Stimulated activated CD4-positive, alpha-beta T cell treated with anti-CD3 and anti-CD28 coated beads, TNF-alpha, amount 100 ng/mL, for 24 hours (primary cell): ENCODE measurements at regions not wholly inside any gene's neighbourhood (a gene's known extent, or its start where the extent isn't known, plus 50 kb on each side); places are given as distances from the start of the nearest gene placed in this dataset.
"Not testable (repeated sequence)": the region's sequence is repeated elsewhere in the genome, so short reads cannot be mapped to it uniquely, and the experiment has no call there.

ENCODE experiments used
- DNase-seq, 3 experiments: peaks; one replicate each; pipeline ENCODE4 v3.0.0-alpha.2; 2020; ENCODE audit warnings: low read depth in 3 of 3

DNA sequence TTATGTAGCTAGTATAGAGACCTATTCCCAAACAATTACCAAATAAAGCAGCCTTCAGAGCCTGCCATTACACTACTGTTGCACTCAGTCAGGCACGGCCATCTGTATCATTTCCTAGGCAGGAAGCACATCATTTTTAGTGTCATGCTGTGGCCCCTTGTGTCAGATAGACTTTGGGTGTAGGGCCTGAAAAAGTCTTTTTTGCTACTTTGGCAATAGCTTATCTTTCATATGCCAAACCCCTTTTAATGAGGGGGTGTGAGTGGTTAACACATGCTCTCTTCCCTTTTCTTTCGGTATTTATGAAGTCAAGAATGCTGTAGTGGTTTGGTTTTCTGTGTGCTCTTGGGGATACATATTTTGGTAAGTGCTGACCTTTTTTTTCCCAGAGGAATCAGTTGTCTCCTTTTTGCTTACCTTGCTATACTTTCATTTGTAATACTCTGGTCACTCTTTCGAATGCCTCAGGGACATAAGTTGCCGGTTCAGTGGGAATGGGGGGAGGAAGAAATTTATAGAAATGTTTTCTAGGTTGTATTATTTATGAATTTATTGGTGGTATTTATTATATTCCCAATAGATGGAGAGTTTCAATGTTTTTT lies 209.8 kb downstream of the CSNK1G3 start:
- DNase-seq = no peak

DNA sequence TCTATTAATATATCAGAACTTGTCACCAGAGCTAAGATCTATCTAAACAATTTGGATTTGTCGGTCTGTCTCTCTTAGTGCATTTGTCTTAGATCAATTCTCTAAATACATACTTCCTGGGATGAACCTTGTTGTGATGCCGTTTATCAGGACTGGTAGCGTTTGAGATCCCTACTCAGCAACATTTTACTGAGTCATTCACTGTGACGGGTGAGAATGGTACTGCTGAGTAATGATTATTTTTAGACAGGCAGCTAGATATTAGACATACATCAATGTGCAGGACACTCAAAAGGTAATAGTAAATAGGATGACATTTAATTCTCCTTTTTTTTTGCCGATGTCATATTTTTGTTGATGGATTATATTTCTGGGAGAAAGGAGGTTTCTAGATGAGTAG lies 209.0 kb downstream of the CSNK1G3 start:
- DNase-seq = no peak

DNA sequence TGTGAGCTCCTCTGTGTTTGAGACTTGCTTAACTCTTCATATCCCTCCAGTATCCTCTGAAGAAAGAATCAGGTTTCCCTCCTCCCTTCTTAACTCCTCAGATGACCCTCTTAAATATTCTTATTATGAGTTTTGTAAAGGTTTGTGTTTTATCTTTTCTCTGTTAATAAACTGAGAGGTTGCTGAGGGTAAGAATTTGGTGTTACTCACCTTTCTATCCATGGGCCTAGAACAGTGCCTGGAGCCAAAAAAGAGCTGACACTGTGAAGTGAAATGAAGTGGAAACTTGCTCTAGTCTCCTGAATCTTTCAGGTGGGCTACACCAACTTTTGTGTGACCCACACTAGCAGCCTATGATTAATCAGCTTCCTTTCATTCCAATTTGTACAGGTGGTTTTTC lies 208.4 kb downstream of the CSNK1G3 start:
- no peak for DNase-seq

DNA sequence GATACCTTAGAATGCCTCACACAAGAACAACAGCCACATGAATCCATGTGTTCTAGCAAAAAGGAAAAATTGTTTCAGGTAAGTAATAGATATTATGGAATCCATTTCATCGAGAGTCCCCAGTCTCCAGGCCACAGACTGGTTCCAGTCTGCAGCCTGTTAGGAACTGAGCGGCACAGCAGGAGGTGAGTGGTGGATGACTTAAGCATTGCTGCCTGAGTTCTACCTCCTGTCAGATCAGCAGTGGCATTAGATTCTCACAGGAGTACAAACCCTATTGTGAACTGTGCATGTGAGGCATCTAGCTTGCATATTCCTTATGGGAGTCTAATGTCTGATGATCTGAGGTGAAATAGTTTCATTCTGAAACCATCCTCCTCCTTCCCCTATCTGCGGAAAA lies 207.0 kb downstream of the CSNK1G3 start:
- no peak for DNase-seq

DNA sequence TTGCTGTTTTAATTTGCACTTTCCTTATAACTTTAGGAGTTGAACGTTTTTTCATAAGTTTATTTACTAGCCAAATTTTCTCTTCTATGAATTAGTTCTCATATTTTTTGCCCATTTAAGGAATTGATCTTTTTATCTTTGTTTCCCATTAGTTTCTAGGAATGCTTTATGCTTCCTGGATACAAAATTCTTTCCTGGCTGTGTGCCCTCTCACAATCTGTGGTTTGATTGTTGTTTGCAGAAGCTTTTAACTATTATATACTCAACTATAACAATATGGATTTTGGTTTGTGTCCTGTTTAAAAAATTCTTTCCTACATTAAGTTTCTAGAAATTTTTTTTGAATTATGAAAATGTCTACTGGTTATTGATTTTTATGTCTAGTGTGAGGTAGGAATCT lies 206.3 kb downstream of the CSNK1G3 start:
- DNase-seq = no peak

DNA sequence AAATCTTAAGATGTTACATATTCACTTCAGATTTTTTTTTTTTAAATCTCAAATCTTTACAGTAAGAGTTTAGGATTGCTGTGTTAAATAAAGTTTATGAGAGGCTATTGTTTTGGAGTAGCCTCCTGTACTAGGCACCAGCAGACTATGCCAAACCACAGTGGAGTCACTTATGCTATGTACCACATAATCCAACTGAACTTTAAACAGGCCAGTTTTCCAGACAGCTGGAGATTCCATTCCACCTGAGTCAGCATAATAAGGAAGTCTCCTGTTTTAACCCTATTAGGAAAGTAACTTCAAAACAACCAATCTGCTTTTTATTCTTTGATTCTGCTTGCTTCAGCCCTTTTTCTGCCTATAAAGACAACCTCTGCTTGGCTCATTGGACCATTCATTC lies 205.2 kb downstream of the CSNK1G3 start:
- DNase-seq = no peak

DNA sequence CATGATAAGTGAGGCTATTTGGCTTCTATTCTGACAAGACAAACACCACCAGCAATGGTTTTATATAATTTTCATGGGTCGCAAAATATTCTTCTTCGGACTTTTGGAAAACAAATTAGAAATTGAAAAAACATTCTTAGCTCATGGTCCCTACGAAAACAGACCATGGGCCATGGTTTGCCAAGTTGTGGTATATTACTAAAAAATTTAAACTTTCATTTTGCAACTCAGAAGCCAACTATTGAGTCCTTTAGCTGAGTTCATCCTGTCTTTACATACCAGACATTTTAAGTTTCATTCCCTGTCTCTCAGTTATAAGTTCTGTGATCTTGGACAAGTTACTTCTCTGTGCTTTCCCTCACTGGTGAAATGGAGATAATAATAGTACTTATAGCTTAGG lies 198.1 kb downstream of the CSNK1G3 start:
- DNase-seq = no peak

DNA sequence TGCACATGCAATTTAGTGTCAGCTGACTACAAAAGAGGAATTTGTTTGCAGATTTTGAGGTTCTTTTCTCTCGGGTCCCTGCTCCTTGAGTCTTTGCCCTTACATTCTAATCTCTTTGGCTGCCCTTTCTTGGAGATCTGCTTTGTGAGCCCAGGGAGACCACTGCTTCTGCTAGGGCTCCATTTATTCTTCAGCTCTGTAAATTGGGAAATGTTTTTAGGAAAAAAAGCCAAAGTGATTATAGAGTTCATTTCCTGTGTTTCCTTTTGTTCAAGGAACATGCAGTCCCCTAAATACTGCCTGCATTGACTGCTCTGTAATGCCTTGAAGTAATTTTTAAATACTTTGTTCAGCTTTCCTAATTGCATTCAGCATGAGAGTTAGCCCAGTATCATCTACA lies 197.4 kb downstream of the CSNK1G3 start:
- no peak for DNase-seq

DNA sequence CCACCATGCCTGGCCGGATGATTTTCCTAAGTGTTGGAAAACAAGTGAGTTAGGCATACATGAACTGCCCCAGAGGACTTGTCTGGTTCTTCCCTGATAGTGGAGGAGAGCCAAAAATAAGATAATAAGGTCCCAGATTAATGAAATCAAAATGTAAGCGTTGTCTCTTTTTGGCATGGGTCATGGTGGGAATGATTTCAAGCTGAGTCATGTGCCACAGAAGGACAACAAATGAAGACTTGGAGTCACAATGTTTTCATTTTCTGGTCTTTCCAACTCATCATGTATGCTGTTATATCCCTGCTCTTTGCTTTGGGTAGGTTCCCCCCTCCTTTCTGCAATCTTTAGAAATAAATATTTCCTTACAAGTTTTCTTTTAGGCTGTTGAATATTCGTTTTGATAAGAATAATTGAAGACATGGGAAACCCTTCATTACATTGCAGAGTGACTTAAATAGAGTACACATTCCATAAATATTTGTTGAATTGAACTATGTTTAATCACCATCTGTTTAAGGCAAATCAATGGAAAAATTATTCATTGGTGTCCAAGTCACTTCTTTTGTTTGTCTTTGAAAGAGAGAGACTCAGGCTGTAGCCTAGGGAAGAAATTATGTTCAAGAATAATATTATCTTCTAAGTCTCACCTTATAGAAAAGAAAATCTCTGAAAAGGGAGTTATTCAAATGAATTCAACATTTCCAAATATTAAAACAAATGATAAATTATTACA lies 196.3 kb downstream of the CSNK1G3 start:
- DNase-seq = no peak

DNA sequence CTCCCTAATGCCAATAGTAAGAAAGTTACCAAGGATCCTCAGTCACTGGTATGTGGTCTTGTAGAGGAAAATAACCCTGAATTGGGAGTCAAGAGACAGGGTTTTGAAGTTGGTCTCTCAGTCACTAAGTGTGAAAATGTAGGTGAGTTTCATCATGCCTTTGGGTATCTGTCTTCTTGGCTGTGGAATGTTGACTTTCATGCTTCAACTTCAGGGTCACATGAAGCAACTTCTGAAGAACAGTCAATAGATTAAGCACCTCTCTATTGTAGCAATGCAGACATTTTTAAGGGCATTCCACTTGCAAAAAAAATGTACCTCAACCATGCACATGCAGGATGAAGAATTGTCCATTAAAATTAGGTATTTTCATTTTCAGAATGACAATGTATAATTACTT lies 194.6 kb downstream of the CSNK1G3 start:
- no peak for DNase-seq

DNA sequence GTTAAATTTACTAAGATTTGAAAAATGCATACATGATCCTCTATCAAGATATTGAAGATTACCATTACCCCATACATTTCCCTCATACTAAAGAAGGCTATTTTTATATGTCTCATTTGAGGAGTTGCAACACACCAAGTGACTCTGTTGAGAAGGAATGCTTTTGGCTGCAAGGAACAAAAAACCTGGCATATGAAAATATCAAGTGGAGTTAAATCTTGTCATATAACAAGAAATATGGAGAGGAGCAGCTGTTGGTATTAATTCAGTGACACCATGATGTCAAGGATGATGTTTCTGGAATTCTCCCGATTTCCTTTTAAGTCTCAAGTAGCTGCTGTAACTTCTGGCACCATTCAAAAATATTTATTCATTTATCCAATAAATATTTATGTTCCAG lies 193.8 kb downstream of the CSNK1G3 start:
- DNase-seq = no peak

DNA sequence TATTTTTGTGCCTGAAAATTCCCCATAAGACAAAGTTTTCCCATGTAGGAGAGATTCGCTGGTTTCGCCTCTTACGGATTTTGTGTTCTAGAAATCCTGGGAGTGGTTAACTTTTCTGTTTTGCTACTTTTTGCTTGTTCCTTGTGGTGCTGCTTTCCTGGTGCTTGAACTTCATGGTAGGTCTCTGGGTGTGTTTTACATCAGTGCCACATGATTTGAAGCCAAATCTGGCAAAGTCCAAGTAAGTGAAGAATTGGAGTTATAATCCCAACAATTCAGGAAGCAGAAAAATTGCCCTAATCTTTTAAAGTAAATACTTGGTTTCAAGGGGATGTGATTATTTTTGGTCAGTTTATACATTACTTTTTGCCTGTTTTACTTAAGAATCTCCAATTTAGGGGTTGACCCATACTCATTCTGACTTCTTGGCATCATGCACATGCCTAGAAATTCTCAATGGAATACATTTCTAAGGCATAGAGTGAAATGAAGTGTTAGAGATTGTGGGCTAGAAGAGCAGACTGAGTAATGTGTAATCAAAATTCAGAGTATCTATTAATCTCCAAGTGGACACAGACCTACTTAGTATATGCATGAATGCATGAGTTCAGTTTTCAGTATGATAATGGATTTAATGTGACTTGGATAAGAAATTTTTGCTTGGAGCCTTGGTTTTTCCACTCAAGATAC lies 189.7 kb downstream of the CSNK1G3 start:
- no peak for DNase-seq

DNA sequence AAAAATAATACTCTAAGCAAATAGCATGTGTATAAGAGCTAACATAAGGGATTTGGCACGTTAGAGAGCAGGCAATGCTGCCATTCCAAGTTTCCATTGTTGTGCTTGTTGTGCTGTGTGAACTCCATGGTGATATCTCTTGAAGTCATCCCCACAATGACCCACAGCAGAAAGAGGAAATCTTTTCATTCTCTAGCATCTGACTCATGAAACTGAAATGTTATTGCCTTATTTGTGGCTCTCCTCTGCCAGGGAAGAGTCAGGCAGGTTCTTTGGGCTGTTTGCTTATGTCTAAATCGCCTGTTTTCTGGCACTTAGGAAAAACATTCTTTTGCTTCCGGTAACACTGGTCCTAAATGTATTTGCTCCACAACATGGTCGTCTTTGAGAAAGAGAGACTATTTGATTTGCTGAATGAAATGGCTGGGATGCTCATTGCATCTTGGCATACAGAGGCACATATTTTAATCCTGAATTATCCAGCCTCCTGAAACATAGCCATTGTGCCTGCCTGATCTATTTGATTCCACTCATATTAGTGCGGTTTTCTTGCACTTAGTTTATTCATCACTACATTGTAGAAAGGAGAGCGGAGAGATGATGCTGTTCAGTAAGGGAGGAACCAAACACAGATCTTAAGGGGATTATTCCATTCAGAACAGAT lies 188.8 kb downstream of the CSNK1G3 start:
- no peak for DNase-seq

DNA sequence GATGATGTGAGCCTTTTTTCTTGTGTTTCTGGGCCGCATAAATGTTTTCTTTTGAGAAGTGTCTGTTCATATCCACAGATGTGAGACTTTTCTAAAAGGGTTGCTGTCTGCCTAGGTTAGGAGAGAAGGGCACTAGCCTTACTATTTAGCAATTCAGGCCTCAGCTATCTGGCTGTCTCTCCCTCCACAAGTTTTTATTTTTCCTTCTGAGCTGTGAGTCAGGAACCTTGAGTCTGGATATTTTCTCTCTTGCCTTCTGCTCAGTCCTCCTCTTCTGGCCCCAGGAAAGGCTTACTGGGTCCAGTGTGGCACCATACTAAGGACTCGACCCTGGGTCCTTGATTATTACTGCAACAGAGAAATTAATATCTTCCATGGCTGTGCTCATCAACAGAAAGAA lies 187.6 kb downstream of the CSNK1G3 start:
- no peak for DNase-seq

DNA sequence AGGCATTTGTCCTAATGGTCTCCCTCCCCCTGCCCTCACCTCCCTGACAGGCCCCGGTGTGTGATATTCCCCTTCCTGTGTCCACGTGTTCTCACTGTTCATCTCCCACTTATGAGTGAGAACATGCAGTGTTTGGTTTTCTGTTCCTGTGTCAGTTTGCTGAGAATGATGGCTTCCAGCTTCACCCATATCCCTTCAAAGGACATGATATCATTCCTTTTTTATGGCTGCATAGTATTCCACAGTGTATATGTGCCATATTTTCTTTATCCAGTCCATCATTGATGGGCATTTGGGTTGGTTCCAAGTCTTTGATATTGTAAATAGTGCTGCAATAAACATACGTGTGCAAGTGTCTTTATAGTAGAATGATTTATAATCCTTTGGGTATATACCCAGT lies 187.0 kb downstream of the CSNK1G3 start:
- DNase-seq = not testable (repeated sequence)

DNA sequence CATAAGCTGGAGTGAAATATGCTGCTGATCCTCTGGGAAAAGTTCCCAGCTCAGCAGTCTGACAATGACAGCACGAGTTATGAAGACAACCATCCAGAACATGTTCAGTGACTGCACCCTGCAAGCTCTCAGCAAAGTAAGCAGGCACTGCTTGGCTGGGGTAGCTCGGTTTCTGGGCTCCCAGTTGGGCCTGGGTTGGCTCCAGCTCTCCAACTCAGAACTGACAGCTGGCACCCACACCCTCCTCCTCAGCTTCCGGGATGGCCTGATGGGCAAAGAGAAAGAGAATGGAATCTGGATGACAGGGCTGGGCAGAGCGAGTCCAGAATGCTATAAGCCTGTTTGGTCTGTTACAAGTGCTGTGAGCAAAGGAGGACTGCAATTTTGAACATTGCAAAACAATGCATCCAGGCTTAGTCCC lies 185.0 kb downstream of the CSNK1G3 start:
- no peak for DNase-seq

DNA sequence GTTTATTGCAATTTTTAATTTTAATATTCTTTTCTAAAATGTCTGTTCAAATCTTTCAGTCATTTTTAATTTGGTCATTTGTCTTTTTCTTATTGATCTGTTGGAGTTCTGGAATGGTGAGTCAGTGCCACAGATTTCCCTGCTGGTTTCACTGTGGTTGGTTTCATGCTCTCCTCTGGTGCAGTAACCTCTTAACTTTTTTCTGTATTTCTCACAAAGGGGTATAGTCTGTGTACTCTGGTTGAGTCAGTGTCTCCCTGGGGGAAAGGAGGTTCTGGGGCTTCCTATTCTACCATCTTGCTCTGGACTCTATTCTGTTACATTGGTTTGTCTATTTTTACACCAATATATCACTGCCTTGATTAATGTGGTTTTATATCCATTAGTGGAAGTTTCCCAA lies 178.8 kb downstream of the CSNK1G3 start:
- no peak for DNase-seq

DNA sequence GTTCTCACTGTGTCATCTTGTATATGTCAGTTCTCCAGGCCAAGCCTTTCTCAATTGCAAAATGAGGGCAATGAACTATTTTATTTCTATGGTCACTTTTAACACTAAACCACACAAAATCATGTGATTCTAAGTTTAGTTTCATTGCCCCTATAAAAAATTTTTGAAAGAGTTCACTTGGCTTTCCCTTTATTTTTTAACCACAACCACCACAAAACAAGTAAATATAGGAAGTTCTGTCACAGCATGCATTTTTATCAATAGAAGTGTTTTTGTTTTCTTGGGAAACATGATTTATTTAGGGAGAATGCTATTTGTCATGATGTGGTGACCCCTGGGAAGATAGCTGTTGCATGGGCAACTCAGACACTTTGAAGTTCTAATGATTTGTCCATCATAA lies 169.1 kb downstream of the CSNK1G3 start:
- DNase-seq = no peak

DNA sequence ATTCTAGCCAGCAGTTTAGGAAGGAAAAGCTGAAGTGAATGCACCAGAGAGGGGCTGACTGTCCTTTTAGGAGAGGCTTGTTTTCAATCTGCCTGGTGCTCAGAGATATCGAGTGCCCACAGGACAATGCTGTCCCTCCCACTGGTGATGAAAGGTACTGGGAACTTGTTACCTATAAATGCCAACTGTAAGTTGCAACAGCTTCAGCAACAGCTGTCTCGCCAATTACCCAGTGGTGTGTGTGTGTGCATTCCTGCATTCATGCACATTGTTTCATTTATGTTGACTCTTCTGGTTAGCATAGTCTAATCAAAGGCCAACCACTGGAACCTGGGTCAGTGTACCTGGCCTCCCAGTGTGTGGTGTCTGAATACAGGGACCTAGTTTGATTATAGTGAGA lies 161.1 kb downstream of the CSNK1G3 start:
- DNase-seq = no peak

DNA sequence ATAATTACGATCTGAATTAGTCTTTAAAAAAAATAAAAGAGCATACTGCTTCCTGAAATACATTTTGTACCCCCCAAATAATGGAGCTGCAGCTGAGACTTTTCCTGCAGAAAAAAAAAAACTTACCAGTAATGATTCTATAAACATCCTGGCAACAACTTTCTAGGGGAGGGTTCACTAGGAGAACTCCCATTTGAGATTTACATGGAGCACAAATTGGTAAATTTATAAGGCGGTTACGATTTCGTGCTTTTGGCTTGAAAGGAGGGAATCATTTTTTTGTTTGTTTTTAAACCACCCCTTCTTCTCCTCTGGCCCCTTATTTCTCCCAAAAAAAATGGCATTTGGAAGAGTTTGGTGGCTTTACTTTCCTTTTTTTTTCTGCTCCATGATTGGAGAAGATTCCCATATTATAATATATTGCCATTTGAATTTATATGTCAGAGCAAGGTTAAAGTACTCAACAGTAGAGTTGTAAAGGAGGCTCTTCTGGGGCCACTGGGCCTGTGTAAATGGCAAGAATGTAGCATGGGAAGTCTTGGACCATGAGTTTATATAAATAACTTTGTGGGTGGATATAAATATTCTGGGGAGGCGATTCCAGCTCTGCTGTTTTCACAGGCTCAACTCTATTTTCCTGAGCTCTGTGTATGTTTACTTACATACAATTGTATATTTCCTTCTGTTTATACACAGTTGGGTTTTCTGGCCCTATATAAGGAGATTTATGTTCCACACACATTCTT lies 159.9 kb downstream of the CSNK1G3 start:
- DNase-seq = no peak

DNA sequence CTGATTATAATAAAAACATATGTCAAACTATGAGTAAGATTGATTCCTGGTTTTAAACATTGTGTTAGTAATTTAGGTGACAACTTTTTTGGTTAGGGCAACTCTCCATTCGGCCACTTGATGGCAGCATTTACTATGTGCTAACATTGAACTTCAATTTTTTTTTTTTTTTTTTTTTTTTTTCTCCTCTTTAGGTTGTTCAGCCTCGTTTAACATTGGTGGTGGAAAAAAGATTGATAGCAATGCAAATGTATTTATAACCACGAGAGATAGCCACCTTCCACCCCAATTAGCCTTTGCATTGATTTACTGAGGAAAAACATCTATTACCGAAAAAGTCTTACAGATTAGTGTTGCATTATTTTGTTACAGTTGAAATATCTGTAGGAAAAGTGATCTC lies 159.1 kb downstream of the CSNK1G3 start:
- peak in 2 of 3 experiments; percentile 15 to 35 for DNase-seq
